SJCRH30 (cell line): ENCODE measurements at regions not wholly inside any gene's neighbourhood (a gene's known extent, or its start where the extent isn't known, plus 50 kb on each side); places are given as distances from the start of the nearest gene placed in this dataset.
"Not testable (repeated sequence)": the region's sequence is repeated elsewhere in the genome, so short reads cannot be mapped to it uniquely, and the experiment has no call there.

Experiments used
- DNase-seq, 2 experiments: peaks; one replicate each; pipeline ENCODE4 v3.0.0-alpha.2; 2015 to 2020
- H3K27ac ChIP-seq: fragments of 250-450 bp; sonication (Bioruptor Pico); 2 replicates; pipeline ENCODE4 v1.5.1; 2020; ENCODE audit warnings: mild to moderate bottlenecking, moderate library complexity
- H3K27me3 ChIP-seq: fragments of 250-450 bp; sonication (Bioruptor Pico); 2 replicates; pipeline ENCODE4 v1.5.1; 2020; ENCODE audit warnings: mild to moderate bottlenecking, moderate library complexity
- H3K36me3 ChIP-seq: fragments of 250-450 bp; sonication (Bioruptor Pico); 2 replicates; pipeline ENCODE4 v1.5.1; 2020; ENCODE audit warnings: mild to moderate bottlenecking, moderate library complexity
- H3K4me1 ChIP-seq: fragments of 250-450 bp; sonication (Bioruptor Pico); 2 replicates; pipeline ENCODE4 v1.5.1; 2020; ENCODE audit warnings: mild to moderate bottlenecking, moderate library complexity
- H3K4me3 ChIP-seq: fragments of 250-450 bp; sonication (Bioruptor Pico); 2 replicates; pipeline ENCODE4 v1.5.1; 2020; ENCODE audit warnings: mild to moderate bottlenecking, moderate library complexity
- H3K9me3 ChIP-seq: fragments of 250-450 bp; sonication (Bioruptor Pico); replicated peaks from 2 replicates; pipeline ENCODE4 v1.5.1; 2020; ENCODE audit warnings: mild to moderate bottlenecking, moderate library complexity

GRCh38 chr13:39926345-39926744 lies 270.9 kb downstream of the COG6 start:
- Histone ChIP-seq H3K27me3 (no peaks in the 10 kb centered on the region), H3K4me1 (no peaks in the 10 kb centered on the region), H3K4me3 (no peak overlapping the region), H3K27ac (no peak overlapping the region), H3K36me3 (no peaks in the 10 kb centered on the region), H3K9me3 (peaks cover 4% of the 10 kb centered on the region; the same call in 1 of the 2 replicates)
- DNase-seq, result no peak

- Histone ChIP-seq H3K27ac (no peak overlapping the region), H3K9me3 (peaks cover 8% of the 10 kb centered on the region; the same call in 1 of the 2 replicates), H3K27me3 (no peaks in the 10 kb centered on the region), H3K4me3 (no peak overlapping the region), H3K4me1 (no peaks in the 10 kb centered on the region), H3K36me3 (no peaks in the 10 kb centered on the region)
- no peak for DNase-seq
Measured at GRCh38 chr13:39928261-39928660, 272.8 kb downstream of the COG6 start.

DNA sequence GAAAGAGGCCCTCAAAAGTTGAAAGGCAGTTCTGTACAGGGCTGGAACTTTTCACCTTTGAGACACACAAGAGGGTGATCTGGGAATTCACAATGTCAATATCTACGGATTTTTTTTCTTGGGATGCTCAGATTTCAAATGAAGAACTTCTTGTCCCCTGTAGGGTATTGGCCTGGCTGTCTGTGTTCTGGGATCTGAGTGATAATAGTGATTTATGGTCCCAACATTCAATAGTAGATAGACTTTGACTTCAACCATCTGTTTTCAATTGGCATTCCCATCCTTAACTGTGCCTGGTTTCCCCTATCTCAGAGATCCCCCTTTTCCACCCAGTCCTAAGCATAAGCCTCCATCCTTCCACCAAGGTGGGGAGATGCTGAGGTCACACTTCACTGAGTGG lies 274.1 kb downstream of the COG6 start:
- Histone ChIP-seq H3K27ac (no peak overlapping the region), H3K4me1 (no peaks in the 10 kb centered on the region), H3K4me3 (no peak overlapping the region), H3K9me3 (peaks cover 10% of the 10 kb centered on the region; the same call in 1 of the 2 replicates), H3K27me3 (no peaks in the 10 kb centered on the region), H3K36me3 (no peaks in the 10 kb centered on the region)
- DNase-seq, result no peak

- Histone ChIP-seq H3K27me3 (no peaks in the 10 kb centered on the region), H3K36me3 (no peaks in the 10 kb centered on the region), H3K4me1 (no peaks in the 10 kb centered on the region), H3K27ac (no peak overlapping the region), H3K9me3 (peaks cover 10% of the 10 kb centered on the region; the same call in 1 of the 2 replicates), H3K4me3 (no peak overlapping the region)
- DNase-seq, result no peak
Measured at GRCh38 chr13:39930060-39930459, 274.6 kb downstream of the COG6 start.

DNA sequence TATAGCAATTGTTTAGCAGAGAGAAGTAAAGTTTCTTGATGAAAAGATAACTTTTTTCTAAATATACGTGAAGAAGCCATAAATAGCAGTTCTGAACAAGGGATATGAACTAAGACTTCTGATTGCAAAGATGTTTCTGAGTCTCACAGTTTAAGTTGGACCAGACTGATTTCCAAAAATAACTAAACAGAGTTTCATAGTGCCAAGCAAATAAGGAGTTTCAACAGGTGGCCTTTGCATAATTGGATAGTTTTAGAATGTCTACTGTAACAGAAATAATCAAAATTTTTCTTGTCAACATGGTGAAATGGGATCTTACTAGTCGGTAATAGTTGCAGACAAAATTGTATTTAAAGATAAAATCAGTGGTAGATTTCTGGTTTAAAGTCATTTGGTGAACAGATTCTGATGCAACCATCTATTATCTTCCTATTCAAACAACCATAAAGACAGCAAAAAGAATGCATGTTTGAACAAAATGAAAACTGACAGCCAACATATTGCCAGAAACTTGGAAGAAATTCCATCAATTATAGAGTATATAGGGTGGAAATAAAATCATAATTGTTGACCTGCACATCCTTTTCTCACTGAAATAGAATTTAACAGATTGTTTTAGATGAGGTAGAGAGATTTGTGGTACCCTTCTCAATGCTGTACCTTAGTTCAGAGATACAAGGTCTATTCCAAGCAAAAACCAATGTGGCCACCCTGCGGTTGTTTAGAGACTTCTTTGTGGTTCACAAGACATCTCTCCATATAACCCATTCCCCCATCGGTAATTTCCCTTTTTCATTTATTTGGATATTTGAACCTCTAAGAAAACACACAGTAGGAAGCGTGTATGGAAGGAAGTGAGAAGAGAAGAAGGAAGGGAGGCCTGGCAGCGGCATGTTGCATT lies 275.3 kb downstream of the COG6 start:
- DNase-seq, result no peak
- no peaks in the 10 kb centered on the region for H3K4me1 ChIP-seq
- H3K4me3 ChIP-seq, result no peak overlapping the region
- H3K36me3 ChIP-seq, result no peaks in the 10 kb centered on the region; the same call in 1 of the 2 replicates
- H3K27ac ChIP-seq, result no peak overlapping the region
- 0 out of 2 replicates have a peak, but pooled peaks cover 6% of the 10 kb centered on the region for H3K9me3 ChIP-seq
- H3K27me3 ChIP-seq, result no peaks in the 10 kb centered on the region

GRCh38 chr13:39931505-39931904 lies 276.0 kb downstream of the COG6 start:
- no peak for DNase-seq
- no peak overlapping the region for H3K27ac ChIP-seq
- no peaks in the 10 kb centered on the region; the same call in 1 of the 2 replicates for H3K36me3 ChIP-seq
- H3K4me3 ChIP-seq, result no peak overlapping the region
- no peaks in the 10 kb centered on the region for H3K4me1 ChIP-seq
- H3K9me3 ChIP-seq, result 0 out of 2 replicates have a peak, but pooled peaks cover 6% of the 10 kb centered on the region
- no peaks in the 10 kb centered on the region for H3K27me3 ChIP-seq

DNA sequence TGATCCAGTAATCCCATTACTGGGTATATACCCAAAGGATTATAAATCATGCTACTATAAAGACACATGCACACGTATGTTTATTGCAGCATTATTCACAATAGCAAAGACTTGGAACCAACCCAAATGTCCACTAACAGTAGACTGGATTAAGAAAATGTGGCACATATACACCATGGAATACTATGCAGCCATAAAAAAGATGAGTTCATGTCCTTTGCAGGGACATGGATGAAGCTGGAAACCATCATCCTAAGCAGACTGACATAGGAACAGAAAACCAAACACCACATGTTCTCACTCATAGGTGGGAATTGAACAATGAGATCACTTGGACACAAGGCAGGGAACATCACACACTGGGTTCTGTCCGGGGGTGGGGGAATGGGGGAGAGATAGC lies 277.1 kb downstream of the COG6 start:
- H3K4me1 ChIP-seq, H3K4me3 ChIP-seq, H3K27ac ChIP-seq, DNase-seq, H3K36me3 ChIP-seq, H3K27me3 ChIP-seq, H3K9me3 ChIP-seq: not testable (repeated sequence)

DNA sequence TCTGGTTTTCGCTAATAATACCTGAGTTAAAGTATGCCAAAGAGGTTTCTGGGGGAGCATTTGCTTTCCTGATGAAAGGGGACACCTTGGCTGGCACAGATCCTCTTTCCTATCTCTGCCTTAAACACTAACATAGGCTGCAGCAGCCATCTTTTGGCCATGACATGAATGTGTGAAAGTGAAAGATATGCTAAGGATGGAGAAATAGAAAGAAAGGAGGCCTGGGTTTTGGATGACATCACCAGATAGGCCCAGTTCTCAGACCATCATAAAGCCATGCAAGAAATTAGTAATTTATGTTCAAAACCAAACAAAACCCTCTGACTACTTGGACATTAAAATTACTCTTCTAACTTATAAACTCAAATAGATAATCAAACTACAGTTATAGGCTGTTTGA lies 279.7 kb downstream of the COG6 start:
- H3K27ac ChIP-seq, result no peak overlapping the region
- DNase-seq, result no peak
- H3K9me3 ChIP-seq, result 0 out of 2 replicates have a peak, but pooled peaks cover 6% of the 10 kb centered on the region
- H3K36me3 ChIP-seq, result no peaks in the 10 kb centered on the region; the same call in 1 of the 2 replicates
- no peaks in the 10 kb centered on the region for H3K27me3 ChIP-seq
- no peaks in the 10 kb centered on the region for H3K4me1 ChIP-seq
- no peak overlapping the region for H3K4me3 ChIP-seq

DNA sequence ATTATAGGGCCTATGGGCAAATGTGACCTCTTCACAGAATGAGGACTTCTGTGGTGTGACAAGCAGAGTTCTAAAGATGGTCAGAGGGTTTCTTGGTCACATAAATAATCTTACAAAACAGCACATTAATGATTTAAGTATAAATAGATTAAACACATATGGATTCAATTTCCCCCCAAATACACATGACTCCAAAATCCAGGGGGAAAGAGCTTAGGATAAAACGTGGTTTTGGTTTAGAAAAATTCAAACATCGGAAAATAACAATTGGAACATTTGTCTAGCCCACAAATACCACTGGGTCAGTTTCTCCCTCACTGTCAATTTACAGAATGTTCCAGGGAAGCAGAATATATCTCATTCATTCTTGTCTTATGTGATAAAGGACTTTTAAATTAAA lies 283.1 kb downstream of the COG6 start:
- Histone ChIP-seq H3K9me3 (0 out of 2 replicates have a peak, but pooled peaks cover 3% of the 10 kb centered on the region), H3K36me3 (no peaks in the 10 kb centered on the region; the same call in 1 of the 2 replicates), H3K27me3 (no peaks in the 10 kb centered on the region), H3K4me1 (peaks cover 10% of the 10 kb centered on the region; the same call in 1 of the 2 replicates), H3K27ac (no peak overlapping the region), H3K4me3 (no peak overlapping the region)
- DNase-seq, result no peak

DNA sequence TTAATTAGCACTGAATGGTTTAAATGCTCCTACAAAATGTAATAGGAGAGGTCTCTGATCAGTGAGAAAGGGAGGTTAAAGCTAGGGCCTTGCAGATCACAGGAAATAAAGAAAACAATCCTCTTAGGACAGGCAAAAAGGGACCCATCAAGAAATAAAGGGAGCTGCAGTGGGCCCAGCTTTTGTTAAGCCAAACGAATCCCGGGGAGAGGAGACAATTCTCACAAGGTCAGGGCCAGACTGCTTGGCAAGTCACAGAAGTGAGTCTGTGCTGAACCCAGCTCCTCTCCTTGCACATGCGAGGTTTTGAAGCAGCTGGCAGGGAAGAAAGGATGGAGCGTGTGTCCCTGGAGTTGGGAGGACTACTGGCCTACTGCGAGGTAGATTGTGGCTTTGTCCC lies 285.8 kb downstream of the COG6 start:
- no peak for DNase-seq
- H3K4me3 ChIP-seq, result no peak overlapping the region
- H3K36me3 ChIP-seq, result no peaks in the 10 kb centered on the region
- H3K9me3 ChIP-seq, result no peaks in the 10 kb centered on the region
- H3K4me1 ChIP-seq, result peaks cover 10% of the 10 kb centered on the region; the same call in 1 of the 2 replicates
- no peaks in the 10 kb centered on the region for H3K27me3 ChIP-seq
- H3K27ac ChIP-seq, result no peak overlapping the region

DNA sequence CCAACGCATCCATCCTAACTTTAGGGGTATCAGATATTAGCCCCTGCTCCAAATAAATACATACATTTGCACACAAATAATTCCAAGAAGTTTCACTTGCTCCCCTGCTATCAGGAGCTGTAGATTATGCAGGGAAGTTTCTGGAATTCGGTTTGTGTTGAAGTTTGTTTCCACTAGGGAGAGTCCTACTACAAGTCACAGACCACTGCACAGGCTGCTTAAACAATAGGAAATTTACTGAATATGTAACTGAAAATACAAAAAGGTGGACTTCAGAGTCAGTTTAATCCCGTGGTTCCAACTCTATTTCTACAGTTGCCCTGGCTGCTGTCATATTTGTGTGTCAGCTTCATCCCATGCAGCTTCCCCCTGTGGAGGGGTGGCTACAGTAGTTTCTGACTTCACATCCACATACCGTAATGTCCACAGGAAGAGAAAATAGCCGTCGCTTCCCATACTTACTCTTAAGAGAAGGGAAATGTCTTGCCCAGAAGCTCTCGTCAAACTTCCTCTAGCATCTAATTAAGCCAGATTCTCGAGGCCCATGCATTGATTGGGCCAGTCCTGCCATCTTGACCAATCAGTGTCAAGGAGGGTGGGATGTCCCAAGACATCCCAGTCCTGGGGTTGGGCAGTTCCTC lies 286.6 kb downstream of the COG6 start:
- 0 out of 2 replicates have a peak, but pooled peaks cover 5% of the 10 kb centered on the region for H3K9me3 ChIP-seq
- no peaks in the 10 kb centered on the region for H3K36me3 ChIP-seq
- DNase-seq, result no peak
- no peak overlapping the region for H3K27ac ChIP-seq
- H3K27me3 ChIP-seq, result no peaks in the 10 kb centered on the region
- H3K4me3 ChIP-seq, result no peak overlapping the region
- H3K4me1 ChIP-seq, result peaks cover 10% of the 10 kb centered on the region; the same call in 1 of the 2 replicates

- H3K4me1 ChIP-seq, result peaks cover 10% of the 10 kb centered on the region; the same call in 1 of the 2 replicates
- H3K27me3 ChIP-seq, result no peaks in the 10 kb centered on the region
- DNase-seq, result peak; percentile 76 to 90
- H3K9me3 ChIP-seq, result 0 out of 2 replicates have a peak, but pooled peaks cover 5% of the 10 kb centered on the region
- H3K36me3 ChIP-seq, result no peaks in the 10 kb centered on the region
- H3K4me3 ChIP-seq, result no peak overlapping the region
- no peak overlapping the region for H3K27ac ChIP-seq
Measured at GRCh38 chr13:39942552-39943273, 287.3 kb downstream of the COG6 start.

DNA sequence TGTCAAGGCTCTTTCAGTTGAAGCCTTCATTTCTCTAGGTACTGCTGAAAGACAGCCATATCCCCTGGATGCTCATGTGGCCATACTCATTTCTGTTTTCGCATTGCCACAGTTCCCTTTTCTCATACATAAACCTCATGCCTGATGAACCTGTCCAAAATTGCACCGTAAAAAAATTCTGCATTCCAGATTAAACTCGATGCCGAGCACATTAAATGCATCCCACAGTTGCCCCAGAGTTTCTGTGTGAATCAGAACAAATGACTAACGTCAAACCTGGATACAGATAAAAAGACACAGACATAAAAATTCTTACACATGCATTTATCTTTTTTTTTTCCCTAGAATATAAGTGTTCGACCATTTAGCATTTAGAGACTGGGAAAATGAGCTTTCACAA lies 288.2 kb downstream of the COG6 start:
- H3K4me1 ChIP-seq, result peaks cover 10% of the 10 kb centered on the region; the same call in 1 of the 2 replicates
- H3K36me3 ChIP-seq, result no peaks in the 10 kb centered on the region
- H3K27me3 ChIP-seq, result no peaks in the 10 kb centered on the region
- H3K9me3 ChIP-seq, result 0 out of 2 replicates have a peak, but pooled peaks cover 5% of the 10 kb centered on the region
- H3K27ac ChIP-seq, result no peak overlapping the region
- no peak for DNase-seq
- no peak overlapping the region for H3K4me3 ChIP-seq

- Histone ChIP-seq H3K9me3 (0 out of 2 replicates have a peak, but pooled peaks cover 5% of the 10 kb centered on the region), H3K27me3 (no peaks in the 10 kb centered on the region), H3K27ac (no peak overlapping the region), H3K36me3 (no peaks in the 10 kb centered on the region), H3K4me3 (no peak overlapping the region), H3K4me1 (peaks cover 10% of the 10 kb centered on the region; the same call in 1 of the 2 replicates)
- no peak for DNase-seq
Measured at GRCh38 chr13:39945226-39945625, 289.8 kb downstream of the COG6 start.
